Fibroblast of villous mesenchyme (primary cell): ENCODE measurements at regions not wholly inside any gene's neighbourhood (a gene's known extent, or its start where the extent isn't known, plus 50 kb on each side); places are given as distances from the start of the nearest gene placed in this dataset.

ENCODE experiments used
- DNase-seq: peaks from one replicate; pipeline ENCODE4 v3.0.0-alpha.2; 2010; ENCODE audit warnings: low read depth
- H3K4me3 ChIP-seq: 2 replicates; pipeline ENCODE4 v1.5.1; 2011; ENCODE audit warnings: low read depth, mild to moderate bottlenecking, low read length
- CTCF ChIP-seq: IDR thresholded peaks from 2 replicates; pipeline ENCODE4 v1.5.1; 2012; ENCODE audit warnings: low read depth, mild to moderate bottlenecking, low read length; ENCODE audit not compliant: insufficient read depth

- H3K4me3 ChIP-seq: no peak overlapping the region
- DNase-seq: peak; percentile 3
- TF ChIP-seq CTCF: no peak
Observed at GRCh38 chr3:148366743-148367410, 330.8 kb upstream of the AGTR1 start.

GRCh38 chr3:148367756-148368155 lies 329.9 kb upstream of the AGTR1 start:
- H3K4me3 ChIP-seq: no peak overlapping the region
- peak; percentile 14 for DNase-seq
- TF ChIP-seq CTCF: no peak

- no peak overlapping the region for H3K4me3 ChIP-seq
- DNase-seq: no peak
- TF ChIP-seq CTCF: no peak
Observed at GRCh38 chr3:148369381-148369780, 328.3 kb upstream of the AGTR1 start.

GRCh38 chr3:148372206-148372875 lies 325.4 kb upstream of the AGTR1 start:
- DNase-seq: no peak
- TF ChIP-seq CTCF: no peak

GRCh38 chr3:148373961-148374360 lies 323.7 kb upstream of the AGTR1 start:
- no peak overlapping the region for H3K4me3 ChIP-seq
- TF ChIP-seq CTCF: no peak
- no peak for DNase-seq

More at GRCh38 chr3:148372206-148372875, 325.4 kb upstream of the AGTR1 start:
- no peak overlapping the region for H3K4me3 ChIP-seq

- H3K4me3 ChIP-seq: no peak overlapping the region
- TF ChIP-seq CTCF: peak; percentile 53
- DNase-seq: peak; percentile 59
Observed at GRCh38 chr3:148379763-148380382, 317.8 kb upstream of the AGTR1 start.
